ENCODE measurements at regions not wholly inside any gene's neighbourhood (a gene's known extent, or its start where the extent isn't known, plus 50 kb on each side); places are given as distances from the start of the nearest gene placed in this dataset.

DNA sequence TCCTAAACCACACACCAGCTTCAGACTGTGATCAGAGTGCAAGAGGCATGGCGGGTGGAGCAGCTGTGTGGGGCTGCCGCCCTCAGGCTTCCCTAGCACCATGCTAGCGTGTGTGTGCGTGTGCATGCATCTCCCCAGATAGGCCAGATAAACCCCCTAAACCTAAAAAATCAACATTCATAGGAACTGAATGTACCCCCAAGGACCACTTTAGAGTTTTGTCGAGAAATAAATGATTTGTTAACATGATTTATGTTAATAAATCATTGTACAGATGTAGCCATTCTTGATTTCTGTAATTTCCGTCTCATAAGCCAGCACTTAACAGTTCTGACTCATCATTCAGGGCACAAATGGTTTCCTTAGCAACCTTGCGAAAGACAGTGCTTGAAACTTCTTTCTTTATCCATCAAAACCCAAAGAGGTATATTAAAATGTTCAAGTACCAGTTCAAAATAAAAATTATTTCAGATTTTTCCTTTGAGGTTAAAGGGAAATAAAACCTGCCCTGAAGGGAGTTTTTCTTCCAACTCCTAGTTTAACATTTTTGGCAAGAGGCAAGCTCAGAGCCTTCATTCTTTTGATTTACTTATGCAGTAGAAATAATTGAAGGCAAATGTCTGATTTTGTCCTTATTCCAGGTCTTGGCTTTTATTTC is 206.2 kb upstream of the RGS6 start:
- H3K4me2 ChIP-seq (ENCODE audit: insufficient read depth, low read length), result no peak overlapping the region
- no peaks in the 10 kb centered on the region for H4K20me1 ChIP-seq (replicated peaks; ENCODE audit: control insufficient read depth, insufficient read depth, low read length)
- DNase-seq (ENCODE audit: extremely low read depth in 1 of 4, low spot score in 3 of 4), result no peak
- in situ Hi-C loops (cut with MboI) (loop anchor here (10.0 kb wide), 1 partner anchor 129 kb away; no protein-coding TSS in a partner anchor), intact Hi-C loops (cut with micrococcal nuclease) (no loop called here)
- H3K36me3 ChIP-seq (ENCODE audit: control insufficient read depth, insufficient read depth, low read length), result peaks cover 6% of the 10 kb centered on the region; the same call in 1 of the 3 replicates
- H3K4me1 ChIP-seq (replicated peaks in 1 of 2; ENCODE audit: control insufficient read depth in 2 of 2, insufficient read depth in 2 of 2, low read length in 2 of 2), result no peaks in the 10 kb centered on the region
- CTCF ChIA-PET (ENCODE audit: low intra/inter-chr PET ratio), result no interaction called here
- POLR2A ChIA-PET, result no interaction called here
- H2AFZ ChIP-seq (ENCODE audit: low read depth, low read length), result no peak overlapping the region
- no peak for ATAC-seq
- FAIRE-seq, result no peak
- no TSS peak for BruUV-seq (replicated peaks)
- no peaks in the 10 kb centered on the region for H3K79me2 ChIP-seq (ENCODE audit: control insufficient read depth, insufficient read depth, low read length)
- no peak overlapping the region for H3K9ac ChIP-seq (ENCODE audit: insufficient read depth in 1 of 2, low read depth in 2 of 2, low read length in 2 of 2)
- no peaks in the 10 kb centered on the region for H3K27me3 ChIP-seq (ENCODE audit: control insufficient read depth in 2 of 2, insufficient read depth in 2 of 2, low read length in 2 of 2)
- no peaks in the 10 kb centered on the region for H3K9me1 ChIP-seq (ENCODE audit: control insufficient read depth, insufficient read depth, low read length)
- no peaks in the 10 kb centered on the region for H3K9me3 ChIP-seq (replicated peaks; ENCODE audit: control insufficient read depth, insufficient read depth, low read depth, low read length)
- no peak overlapping the region for H3K27ac ChIP-seq (ENCODE audit: extremely low read depth, low read depth, low read length)
- TF ChIP-seq ZNF121 (CRISPR knock-in tag; conservative IDR thresholded peaks at IDR 0.05) (no peak), RFX1 (IDR thresholded peaks at IDR 0.05) (peak; percentile 24; the same call in 1 of the 2 replicates)
- 73% methylated on average over 7 of the region's 7 CpGs for WGBS (ENCODE audit: insufficient coverage, low coverage, missing lambda C conversion rate)
- H3K4me3 ChIP-seq, result no peak overlapping the region

DNA sequence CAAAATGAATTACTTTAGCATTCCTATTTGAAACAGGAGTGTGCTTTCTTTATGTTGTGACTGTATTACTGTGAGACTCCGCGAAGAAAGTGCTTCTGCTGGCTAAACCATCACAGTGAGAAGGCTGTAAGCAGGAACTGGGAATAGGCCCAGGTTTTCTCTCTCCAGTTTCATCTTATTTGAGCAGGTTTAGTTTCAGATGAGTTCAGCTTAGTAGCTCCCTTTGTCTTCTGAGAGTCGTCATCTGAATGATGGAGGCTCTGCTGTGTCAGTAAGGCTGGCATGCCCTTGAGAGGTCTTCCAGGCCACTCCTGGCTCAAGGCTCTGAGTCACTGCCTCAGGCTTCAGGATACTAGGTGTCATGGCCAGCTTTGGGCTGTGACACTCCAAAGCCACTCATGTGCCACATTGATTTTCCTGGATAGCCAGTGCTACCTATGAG is 205.6 kb upstream of the RGS6 start:
- Histone ChIP-seq H3K27me3 (ENCODE audit: control insufficient read depth in 2 of 2, insufficient read depth in 2 of 2, low read length in 2 of 2) (no peaks in the 10 kb centered on the region), H3K36me3 (ENCODE audit: control insufficient read depth, insufficient read depth, low read length) (peaks cover 6% of the 10 kb centered on the region; the same call in 1 of the 3 replicates), H3K27ac (ENCODE audit: extremely low read depth, low read depth, low read length) (no peak overlapping the region), H3K9me3 (replicated peaks; ENCODE audit: control insufficient read depth, insufficient read depth, low read depth, low read length) (no peaks in the 10 kb centered on the region), H2AFZ (ENCODE audit: low read depth, low read length) (no peak overlapping the region), H4K20me1 (replicated peaks; ENCODE audit: control insufficient read depth, insufficient read depth, low read length) (no peaks in the 10 kb centered on the region), H3K9ac (ENCODE audit: insufficient read depth in 1 of 2, low read depth in 2 of 2, low read length in 2 of 2) (no peak overlapping the region), H3K79me2 (ENCODE audit: control insufficient read depth, insufficient read depth, low read length) (no peaks in the 10 kb centered on the region), H3K9me1 (ENCODE audit: control insufficient read depth, insufficient read depth, low read length) (no peaks in the 10 kb centered on the region), H3K4me3 (no peak overlapping the region), H3K4me1 (replicated peaks in 1 of 2; ENCODE audit: control insufficient read depth in 2 of 2, insufficient read depth in 2 of 2, low read length in 2 of 2) (no peaks in the 10 kb centered on the region), H3K4me2 (ENCODE audit: insufficient read depth, low read length) (no peak overlapping the region)
- DNase-seq (ENCODE audit: extremely low read depth in 1 of 4, low spot score in 3 of 4) (no peak), FAIRE-seq (no peak), ATAC-seq (no peak)
- ChIA-PET CTCF (ENCODE audit: low intra/inter-chr PET ratio) (no interaction called here), POLR2A (no interaction called here)
- WGBS (ENCODE audit: insufficient coverage, low coverage, missing lambda C conversion rate), result 76% methylated on average over 3 of the region's 3 CpGs
- in situ Hi-C loops (cut with MboI) (loop anchor here (10.0 kb wide), 1 partner anchor 128 kb away; no protein-coding TSS in a partner anchor), intact Hi-C loops (cut with micrococcal nuclease) (no loop called here)
- no TSS peak for BruUV-seq (replicated peaks)
- TF ChIP-seq, protein P1, sequence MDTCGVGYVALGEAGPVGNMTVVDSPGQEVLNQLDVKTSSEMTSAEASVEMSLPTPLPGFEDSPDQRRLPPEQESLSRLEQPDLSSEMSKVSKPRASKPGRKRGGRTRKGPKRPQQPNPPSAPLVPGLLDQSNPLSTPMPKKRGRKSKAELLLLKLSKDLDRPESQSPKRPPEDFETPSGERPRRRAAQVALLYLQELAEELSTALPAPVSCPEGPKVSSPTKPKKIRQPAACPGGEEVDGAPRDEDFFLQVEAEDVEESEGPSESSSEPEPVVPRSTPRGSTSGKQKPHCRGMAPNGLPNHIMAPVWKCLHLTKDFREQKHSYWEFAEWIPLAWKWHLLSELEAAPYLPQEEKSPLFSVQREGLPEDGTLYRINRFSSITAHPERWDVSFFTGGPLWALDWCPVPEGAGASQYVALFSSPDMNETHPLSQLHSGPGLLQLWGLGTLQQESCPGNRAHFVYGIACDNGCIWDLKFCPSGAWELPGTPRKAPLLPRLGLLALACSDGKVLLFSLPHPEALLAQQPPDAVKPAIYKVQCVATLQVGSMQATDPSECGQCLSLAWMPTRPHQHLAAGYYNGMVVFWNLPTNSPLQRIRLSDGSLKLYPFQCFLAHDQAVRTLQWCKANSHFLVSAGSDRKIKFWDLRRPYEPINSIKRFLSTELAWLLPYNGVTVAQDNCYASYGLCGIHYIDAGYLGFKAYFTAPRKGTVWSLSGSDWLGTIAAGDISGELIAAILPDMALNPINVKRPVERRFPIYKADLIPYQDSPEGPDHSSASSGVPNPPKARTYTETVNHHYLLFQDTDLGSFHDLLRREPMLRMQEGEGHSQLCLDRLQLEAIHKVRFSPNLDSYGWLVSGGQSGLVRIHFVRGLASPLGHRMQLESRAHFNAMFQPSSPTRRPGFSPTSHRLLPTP (IDR thresholded peaks at IDR 0.05; ENCODE audit: borderline replicate concordance, extremely low read depth, insufficient read length), result no peak
- TF ChIP-seq ETV6 (IDR thresholded peaks at IDR 0.05; ENCODE audit: borderline replicate concordance in 1 of 2, low read depth in 2 of 2, low read length in 1 of 2), result no peak
- no peak for TF ChIP-seq ETV6 (CRISPR knock-in tag; IDR thresholded peaks at IDR 0.05; ENCODE audit: borderline replicate concordance)
- TF ChIP-seq SRSF3 (IDR thresholded peaks at IDR 0.05; ENCODE audit: insufficient read depth, low read length), result no peak
- TF ChIP-seq ZNF79 (CRISPR knock-in tag; IDR thresholded peaks at IDR 0.05; ENCODE audit: low read depth), result no peak
- TF ChIP-seq TCF7 (IDR thresholded peaks at IDR 0.05; ENCODE audit: borderline replicate concordance), result no peak
- TF ChIP-seq, protein P2, sequence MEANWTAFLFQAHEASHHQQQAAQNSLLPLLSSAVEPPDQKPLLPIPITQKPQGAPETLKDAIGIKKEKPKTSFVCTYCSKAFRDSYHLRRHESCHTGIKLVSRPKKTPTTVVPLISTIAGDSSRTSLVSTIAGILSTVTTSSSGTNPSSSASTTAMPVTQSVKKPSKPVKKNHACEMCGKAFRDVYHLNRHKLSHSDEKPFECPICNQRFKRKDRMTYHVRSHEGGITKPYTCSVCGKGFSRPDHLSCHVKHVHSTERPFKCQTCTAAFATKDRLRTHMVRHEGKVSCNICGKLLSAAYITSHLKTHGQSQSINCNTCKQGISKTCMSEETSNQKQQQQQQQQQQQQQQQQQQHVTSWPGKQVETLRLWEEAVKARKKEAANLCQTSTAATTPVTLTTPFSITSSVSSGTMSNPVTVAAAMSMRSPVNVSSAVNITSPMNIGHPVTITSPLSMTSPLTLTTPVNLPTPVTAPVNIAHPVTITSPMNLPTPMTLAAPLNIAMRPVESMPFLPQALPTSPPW (CRISPR knock-in tag; IDR thresholded peaks at IDR 0.05), result no peak
- no peak for TF ChIP-seq BDP1 (IDR thresholded peaks at IDR 0.05; ENCODE audit: insufficient read depth, insufficient read length)
- TF ChIP-seq SRSF9 (IDR thresholded peaks at IDR 0.05; ENCODE audit: borderline replicate concordance, low read depth, low read length), result no peak
- no peak for TF ChIP-seq ZNF197 (CRISPR knock-in tag; IDR thresholded peaks at IDR 0.05; ENCODE audit: low read depth)

All from K562 (cell line).